Epidermal melanocyte (primary cell): ENCODE measurements at regions not wholly inside any gene's neighbourhood (a gene's known extent, or its start where the extent isn't known, plus 50 kb on each side); places are given as distances from the start of the nearest gene placed in this dataset.
"Not testable (repeated sequence)": the region's sequence is repeated elsewhere in the genome, so short reads cannot be mapped to it uniquely, and the experiment has no call there.

ENCODE experiments used
- DNase-seq: peaks from one replicate; pipeline ENCODE4 v3.0.0; 2011; ENCODE audit warnings: low spot score; ENCODE audit not compliant: insufficient read length

DNA sequence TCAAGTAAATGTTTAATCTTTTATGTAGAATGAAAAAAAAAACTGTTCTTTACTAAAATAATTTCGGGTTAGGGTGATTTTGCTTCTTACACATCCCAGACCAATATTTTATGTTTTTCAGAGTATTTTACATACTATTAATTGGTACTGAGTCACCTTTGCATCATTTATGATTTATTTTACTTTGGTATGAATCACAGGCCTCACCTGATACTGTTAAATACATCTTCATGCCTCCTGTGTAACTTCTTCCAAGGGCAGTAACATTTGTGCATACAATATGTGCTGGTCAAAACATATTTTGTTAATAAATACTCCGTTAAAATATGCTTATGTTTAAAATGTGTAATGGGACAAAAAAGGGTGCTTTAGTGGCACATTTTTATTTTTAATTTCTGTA lies 529.6 kb downstream of the ZNF674 start:
- no peak for DNase-seq

DNA sequence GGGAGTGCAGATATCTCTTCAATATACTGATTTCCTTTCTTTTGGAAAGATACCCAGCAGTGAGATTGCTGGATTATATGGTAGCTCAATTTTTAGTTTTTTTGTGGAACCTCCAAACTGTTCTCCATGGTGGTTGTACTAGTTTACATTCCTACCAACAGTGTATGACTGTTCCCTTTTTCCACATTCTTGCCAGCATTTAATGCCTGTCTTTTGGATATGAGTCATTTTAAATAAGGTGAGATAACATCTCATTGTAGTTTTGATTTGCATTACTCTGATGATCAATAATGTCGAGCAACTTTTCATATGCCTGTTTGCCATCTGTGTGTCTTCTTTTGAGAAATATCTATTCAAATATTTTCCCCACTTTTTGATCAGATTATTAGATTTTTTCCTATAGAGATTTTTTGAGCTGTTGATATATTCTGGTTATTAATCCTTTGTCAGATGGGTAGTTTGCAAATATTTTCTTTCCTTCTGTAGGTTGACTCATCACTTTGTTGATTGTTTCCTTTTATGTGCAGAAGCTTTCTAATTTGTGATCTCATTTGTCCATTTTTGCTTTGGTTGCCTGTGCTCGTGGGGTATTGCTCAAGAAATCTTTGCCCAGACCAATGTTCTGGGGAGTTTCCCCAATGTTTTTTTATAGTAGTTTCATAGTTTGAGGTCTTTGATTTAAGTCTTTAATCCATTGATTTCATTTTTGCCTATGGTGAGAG lies 552.7 kb downstream of the ZNF674 start:
- DNase-seq: no peak

DNA sequence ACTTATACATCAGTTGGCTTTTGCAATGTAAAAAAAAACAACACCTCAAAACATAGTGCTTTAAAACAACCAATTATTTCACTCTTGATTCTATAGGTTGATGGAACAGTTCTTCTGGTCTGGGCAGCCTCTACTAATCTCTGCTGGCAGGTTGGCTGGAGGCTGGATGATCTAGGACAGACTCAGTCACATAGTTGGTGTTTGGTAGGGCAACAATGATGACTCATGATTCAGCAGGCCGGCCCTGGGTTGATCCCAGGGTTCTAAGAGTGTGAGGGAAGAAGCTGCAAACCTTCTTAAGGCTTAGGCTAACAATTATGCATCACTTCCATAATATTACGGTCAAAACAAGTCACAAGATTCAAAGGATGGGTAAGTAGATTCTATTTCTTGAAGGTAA lies 558.2 kb downstream of the ZNF674 start:
- DNase-seq: no peak

DNA sequence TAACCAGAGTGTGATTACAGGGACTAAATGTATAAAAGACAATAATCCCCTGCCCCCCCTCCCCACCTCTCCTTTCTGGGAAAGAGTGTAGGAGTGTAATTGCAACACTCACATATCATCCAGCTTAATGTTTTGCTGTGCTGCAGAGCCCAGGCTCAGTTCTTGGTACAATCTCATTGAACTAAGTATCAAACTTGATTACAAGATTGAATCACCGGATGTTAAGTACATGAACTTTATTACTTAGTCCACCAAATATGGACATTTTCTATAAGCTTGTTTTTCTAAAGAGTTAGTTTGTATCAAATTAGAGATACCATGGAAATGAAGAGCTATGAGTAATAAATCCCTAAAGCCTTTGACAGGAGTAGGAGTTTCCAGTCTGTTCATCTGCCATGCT lies 559.1 kb downstream of the ZNF674 start:
- no peak for DNase-seq

DNA sequence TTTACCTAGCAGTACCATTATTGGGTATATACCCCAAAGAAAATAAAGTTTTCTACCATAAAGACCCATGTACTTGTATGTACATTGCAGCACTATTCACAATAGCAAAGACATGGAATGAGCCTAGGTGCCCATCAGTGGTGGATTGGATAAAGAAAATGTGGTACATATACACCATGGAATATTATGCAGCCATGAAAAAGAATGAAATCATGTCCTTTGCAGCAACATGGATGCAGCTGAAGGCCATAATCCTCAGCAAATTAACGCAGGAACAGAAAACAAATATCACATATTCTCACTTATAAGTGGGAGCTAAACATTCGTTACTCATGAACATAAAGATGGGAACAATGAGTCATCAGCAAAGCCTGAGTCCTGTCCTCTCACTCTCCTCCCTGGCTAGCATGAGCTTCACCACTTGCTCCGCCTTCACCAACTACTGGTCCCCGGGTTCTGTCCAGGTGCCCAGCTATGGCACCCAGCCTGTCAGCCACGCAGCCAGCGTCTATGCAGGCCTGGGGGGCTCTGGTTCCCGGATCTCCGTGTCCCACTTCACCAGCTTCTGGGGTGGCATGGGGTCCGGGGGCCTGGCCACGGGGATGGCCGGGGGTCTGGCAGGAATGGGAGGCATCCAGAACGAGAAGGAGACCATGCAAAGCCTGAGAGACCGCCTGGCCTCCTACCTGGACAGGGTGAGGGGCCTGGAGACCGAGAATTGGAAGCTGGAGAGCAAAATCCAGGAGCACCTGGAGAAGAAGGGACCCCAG lies 562.1 kb downstream of the ZNF674 start:
- not testable (repeated sequence) for DNase-seq

DNA sequence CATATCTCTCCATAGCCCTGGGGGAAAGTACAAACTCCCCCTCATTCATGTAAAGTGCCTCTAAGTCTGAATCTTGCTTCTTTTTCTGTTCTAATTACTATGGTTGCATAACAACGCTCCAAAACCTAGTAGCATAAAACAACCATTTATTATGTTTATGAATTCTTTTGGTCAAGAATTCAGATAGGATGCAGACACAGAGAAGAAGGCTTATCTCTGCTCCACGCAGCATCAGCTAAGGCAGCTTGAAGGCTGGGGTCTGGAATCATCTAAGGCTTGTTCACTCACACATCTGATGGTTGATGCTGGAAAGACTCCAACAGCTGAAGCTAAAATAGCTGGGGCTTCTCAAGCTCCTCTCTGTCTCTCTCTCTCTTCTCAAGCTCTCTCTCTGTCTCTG lies 564.5 kb downstream of the ZNF674 start:
- DNase-seq: no peak

DNA sequence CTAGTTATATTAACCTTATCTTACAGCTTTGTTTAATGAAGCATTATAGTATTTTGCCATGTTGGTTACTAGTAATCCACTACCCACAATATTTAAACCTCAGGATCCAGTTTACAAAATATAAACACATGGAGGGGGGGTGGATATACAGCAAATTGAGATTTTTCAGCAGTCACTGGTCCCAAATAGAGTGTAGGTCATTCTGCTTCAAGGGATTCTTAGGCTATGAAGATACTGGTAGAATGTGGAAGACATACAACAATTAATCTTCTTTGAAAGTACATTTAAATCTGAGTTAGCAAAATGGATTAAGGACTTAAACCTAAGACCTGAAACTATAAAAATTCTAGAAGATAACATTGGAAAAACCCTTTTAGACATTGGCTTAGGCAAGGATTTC lies 569.6 kb downstream of the ZNF674 start:
- no peak for DNase-seq

DNA sequence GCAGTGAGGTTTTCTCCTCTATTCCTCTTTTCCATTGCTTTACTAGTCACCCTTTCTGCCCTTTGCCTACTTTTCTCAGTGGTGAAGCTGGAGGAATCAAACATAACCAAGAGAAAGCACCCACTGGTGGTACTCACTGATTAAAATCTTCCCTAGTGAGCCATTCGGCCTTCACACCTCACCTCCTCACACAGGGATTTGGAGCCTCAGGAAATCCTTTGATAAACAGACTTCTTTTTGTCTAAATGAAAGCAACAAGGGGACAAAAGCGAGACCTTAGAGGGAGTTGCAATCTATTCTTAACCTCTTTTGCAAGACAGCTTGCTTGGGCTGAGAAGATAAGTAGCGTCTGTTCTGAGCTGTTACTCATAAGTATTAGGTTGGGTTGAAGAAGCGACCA lies 572.6 kb downstream of the ZNF674 start:
- DNase-seq: no peak

DNA sequence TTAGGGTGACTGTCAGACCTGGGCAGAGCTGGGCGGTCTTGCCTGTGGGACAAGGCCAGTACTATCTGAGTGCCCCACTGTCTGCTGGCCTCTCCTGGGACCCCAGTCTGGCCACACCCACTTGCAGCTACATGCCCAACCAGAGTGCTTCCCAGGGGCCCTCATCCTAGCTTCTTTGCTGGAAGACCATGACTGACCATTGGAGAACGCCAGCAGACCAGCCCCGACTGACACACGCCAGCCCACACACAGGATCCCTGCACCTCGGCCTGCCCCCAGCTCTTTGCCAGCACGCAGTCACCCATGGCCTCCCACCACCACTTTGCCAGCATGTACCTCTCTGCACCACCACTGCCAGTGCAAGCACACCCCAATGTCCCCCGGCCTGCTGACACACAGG lies 585.7 kb downstream of the ZNF674 start:
- no peak for DNase-seq

DNA sequence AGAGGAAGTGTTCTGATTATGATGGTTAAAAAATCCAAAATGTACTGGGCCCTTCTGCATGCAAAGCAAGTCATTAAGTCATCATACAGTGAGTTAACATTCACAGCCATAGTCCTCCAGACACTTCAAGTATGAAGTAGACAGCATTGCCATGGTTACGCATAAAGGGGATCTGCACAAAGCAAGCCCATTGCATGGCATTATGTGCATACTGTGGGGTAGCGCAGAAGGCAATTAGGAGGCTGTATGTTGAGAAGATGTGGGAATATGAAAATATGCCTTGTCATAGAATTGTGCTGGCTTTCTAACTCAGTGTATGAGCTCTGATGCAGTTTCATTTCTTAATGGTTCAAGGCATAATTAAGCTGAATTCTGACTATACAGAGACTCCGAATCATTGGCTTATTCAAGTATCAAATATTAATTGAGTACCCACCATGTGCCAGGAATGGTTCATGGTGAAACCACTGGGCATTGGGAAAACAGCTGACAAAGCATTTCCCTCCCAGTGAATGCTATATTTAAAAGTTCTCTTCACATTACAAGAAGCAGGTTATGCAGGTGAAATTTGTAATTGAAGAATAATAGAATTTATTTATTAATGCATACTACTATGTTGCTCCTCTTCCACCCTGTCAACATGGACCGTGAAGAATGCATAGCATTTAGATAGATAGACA lies 588.9 kb downstream of the ZNF674 start:
- no peak for DNase-seq

DNA sequence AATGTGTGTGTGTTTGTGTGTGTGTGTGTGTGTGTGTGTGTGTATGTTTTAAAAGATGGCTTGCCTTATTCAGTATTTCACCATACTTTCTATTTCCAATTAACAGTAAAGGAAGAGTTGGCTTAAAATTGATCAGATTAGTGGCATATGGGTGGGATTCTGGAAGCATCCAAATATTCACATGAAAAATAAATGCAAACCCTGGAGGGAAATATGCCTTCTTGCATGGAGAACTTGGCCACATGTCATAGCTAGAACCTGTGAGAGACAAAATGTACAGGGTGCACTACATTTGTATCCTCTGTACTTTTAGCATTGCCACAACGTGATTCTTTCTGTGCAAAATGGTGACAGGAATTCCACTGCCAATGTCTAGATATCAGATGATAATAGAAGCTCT lies 589.6 kb downstream of the ZNF674 start:
- DNase-seq: no peak

DNA sequence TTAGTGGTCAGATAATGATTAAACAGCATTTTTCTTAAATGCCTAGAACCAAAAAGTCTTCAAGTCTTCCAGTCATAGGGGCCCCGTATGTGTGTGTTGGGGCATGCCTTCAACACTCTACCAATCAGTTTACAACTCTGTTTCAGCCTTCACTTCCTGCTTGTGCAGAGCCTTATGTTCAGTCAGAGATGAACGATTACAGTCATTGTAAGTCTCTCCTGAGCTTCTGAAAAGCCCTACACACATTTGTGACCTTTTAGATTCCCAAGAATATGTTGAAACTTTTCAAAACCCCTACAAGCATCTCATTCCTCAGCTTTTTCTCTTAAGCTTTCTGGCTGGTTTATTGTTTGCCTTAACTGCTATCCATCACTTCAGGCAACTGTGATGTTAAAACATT lies 591.2 kb downstream of the ZNF674 start:
- DNase-seq: no peak

DNA sequence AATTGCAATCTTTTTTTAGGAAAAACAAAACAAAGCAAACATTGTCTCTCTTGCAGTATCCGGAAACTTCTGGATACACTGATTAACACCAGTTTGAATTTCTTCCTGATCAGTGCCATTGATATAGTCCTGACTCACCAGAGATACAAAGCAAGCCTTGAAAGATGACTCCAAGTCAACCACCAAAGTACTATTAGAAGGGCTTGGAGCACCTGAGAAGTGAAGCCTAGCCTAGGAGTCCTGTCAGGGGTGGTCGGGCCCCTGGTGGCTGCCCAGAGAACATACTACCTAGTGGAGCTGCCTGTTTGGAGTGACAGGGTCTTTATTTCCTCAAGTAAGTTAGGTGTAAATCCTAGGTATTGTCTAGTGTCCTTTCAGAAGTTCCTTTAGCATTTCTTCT lies 593.2 kb downstream of the ZNF674 start:
- no peak for DNase-seq

DNA sequence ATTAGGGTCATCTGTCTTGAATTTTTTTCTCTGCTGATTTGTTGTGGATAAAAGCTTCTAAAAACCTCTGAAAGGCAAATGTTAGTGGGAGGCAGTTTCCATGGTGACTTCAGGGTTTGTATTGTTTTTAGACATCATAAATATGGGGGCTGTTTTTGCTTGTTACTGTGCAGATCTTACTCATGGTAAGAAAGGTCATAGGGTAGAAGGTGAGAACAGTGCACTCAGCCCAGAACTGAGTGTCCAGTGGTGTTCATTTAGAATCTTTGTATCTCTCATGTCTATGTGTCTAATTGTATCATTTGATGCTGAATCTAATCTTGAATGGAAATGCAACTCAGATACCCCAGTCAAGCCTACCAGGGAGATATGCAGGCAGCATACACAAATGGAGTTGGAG lies 609.8 kb downstream of the ZNF674 start:
- DNase-seq: no peak

DNA sequence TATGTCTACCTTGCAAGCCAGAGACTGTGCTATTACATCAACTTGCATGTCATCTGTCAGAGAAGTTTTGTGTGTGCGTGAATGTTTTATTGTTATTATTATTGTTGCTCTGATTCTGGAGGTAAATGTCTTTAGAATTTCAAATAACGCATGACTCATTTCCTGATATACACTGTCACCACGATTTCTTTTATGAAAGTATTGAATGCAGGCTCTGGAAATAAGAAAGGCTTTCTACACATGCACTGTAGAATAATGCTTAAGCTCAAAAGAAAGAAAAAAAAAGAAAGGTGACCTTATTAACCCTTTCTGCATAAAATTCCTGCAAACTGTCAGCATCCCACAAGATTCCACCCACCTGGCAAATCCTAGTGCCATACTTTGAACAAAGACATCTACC lies 632.9 kb downstream of the ZNF674 start:
- no peak for DNase-seq

DNA sequence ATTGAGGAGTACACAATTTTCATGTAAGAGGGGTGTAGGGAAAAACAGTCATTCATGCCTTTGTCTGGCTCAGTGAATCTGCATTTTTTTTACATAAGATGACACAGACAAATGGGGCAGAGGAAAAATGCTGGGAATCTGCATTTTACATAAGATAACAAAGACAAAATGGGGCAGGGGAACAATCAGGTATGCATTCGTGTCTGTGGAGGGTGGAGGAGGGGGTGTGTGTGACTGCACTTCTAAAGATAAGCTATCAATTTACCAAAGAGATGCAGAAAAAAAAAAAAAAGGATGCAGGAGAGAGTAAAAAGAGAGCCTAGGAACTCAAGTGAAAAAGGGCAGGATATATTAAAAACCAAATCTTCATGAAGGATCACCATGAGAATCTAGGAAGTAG lies 637.4 kb downstream of the ZNF674 start:
- no peak for DNase-seq

DNA sequence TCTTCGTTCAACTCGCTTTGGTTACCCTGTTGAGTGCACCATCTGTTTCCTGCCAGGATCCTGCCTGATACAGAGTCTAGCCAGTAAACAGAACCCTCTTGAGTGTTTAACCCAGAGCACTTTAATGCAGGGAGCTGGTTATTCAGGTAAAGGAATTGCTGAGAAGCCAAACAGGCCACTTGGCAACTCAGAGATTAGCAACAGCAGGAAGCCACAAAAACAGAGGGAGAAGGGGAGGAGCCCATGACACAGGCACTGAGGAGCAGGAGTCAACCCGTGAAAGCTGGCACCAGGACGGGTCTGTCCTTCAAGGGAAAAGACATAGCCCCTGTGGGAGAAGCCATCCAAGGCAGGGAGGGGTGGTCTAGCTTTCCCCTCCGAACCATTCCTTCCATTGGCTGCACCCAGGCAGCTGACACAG lies 641.4 kb downstream of the ZNF674 start:
- DNase-seq: no peak

DNA sequence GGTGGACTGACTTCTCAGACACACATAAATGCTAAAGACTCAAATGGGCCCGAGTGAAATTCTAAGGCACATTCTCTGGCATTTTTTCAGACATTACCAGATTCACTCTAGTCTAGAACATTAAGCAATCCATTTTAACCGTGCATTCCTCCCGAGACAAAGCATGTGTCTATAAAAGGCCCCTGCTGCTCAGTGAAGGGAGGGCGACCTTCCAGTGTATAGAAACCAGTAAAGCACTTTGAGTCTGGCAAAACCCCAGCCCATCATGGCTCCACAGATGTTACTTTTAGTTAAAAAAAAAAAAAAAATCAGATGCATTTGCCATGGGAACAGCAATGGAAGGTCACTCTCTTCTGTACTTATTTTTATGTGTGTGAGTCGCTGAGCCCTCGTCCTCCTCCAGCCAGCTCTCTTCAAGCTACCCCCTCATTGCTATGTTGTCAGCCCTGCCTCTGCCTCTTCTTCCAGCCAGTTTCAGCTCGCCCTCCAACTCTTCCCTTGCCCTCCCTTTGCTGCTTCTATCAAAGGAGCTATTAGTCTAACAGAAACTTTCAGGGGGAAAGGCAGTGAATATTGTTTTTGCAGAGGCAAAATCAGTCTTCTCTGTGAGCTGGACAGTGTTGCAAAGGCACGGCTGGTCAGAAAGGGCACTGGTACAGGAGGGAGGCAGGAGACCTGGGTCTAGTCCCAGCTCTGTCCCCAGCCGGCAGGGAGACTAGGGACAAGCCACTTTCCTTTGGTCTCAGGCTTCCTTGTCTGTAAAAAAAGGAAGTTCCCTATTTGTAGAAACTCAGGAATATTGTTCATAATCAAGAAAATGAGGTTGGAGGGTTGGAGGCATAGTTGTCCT lies 644.2 kb downstream of the ZNF674 start:
- no peak for DNase-seq

DNA sequence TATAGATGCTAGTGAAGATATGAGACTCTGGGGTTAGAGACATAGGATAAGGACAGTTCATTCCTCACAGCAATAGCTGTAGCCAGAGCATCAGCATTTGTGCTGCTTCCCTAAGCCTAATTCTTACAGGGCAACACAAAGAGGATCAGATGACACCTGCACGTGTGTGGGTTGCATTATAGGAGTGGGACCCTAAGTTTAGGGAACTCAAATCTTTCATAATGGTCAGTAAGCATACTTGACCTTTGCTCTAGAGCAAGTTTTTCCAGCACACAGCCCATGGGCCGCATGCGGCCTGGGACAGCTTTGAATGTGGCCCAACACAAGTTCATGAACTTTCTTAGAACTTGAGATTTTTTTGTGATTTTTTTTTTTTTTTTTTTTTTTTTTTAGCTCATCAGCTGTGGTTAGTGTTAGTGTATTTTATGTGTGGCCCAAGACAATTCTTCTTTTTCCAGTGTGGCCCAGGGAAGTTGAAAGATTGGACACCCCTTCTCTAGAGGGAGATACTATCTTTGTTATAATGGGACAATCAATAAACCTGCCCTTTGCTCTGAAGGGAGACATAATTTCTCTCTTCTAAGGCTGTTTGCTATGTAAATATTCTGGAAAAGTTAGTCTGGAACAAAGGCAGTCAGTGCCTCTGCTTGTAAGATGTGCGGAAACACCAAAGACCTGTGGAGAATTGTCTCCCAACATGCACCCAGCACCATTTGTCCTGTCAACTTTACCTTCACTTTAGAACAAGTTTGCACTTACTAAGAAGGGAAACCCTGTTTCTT lies 650.2 kb downstream of the ZNF674 start:
- DNase-seq: no peak

DNA sequence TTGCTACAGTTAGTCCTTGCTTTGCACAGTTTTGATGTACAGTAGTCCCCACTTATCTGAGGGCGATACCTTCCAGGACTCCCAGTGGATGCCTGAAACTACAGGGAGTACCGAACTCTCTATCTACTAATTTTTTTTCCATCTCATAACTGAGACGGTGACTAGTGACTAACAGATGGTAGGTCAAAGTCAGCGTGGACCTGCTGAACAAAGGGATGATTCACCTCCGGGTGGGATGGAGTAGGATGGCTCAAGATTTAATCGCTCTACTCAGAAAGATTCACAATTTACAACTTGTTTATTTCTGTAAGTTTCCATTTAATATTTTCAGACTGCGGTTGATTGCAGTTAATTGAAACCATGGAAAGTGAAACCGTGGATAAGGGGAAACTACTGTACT lies 655.8 kb downstream of the ZNF674 start:
- DNase-seq: no peak

DNA sequence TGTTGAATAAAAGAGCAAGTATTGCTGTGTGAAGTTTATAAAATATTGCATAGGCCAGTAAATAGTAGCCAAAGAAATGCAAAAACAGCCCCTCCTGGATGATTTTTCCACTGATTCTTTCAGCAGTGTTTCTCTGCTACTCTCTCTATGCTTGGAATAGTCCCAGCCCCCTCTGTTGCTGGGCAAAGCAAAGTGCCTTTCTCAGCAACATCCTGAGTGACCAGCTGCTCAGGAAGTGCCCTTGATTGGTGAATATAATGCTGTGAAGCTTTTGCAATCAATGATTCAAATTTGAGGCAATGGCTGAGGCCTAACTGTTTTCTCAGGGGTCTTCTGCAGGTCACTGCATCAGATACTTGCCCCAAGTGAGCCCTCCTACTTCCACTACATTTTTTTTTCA lies 656.7 kb downstream of the ZNF674 start:
- DNase-seq: no peak
